Parathyroid adenoma (tissue), 2 donors: ENCODE measurements at regions not wholly inside any gene's neighbourhood (a gene's known extent, or its start where the extent isn't known, plus 50 kb on each side); places are given as distances from the start of the nearest gene placed in this dataset.

Source experiments
- H2AFZ ChIP-seq: fragments of 300-600 bp; sonication (generic); one replicate; pipeline ENCODE4 v1.7.0; 2017; ENCODE audit warnings: antibody characterized with exemption, mild to moderate bottlenecking
- H3K27ac ChIP-seq: fragments of 300-600 bp; sonication (generic); one replicate; pipeline ENCODE4 v1.7.0; 2017
- H3K27me3 ChIP-seq: fragments of 300-600 bp; sonication (generic); one replicate; pipeline ENCODE4 v1.7.0; 2017; ENCODE audit warnings: low read length; ENCODE audit not compliant: control insufficient read depth, insufficient read depth
- H3K36me3 ChIP-seq: fragments of 300-600 bp; sonication (generic); one replicate; pipeline ENCODE4 v1.7.0; 2017; ENCODE audit warnings: low read length; ENCODE audit not compliant: control insufficient read depth, insufficient read depth
- H3K4me1 ChIP-seq: fragments of 300-600 bp; sonication (generic); one replicate; pipeline ENCODE4 v1.7.0; 2017; ENCODE audit warnings: control low read depth
- H3K4me2 ChIP-seq: fragments of 300-600 bp; sonication (generic); one replicate; pipeline ENCODE4 v1.7.0; 2017; ENCODE audit warnings: low read length
- H3K4me3 ChIP-seq: fragments of 300-600 bp; sonication (generic); one replicate; pipeline ENCODE4 v1.7.0; 2017; ENCODE audit warnings: low read depth, low read length
- H3K79me2 ChIP-seq: fragments of 300-600 bp; sonication (generic); one replicate; pipeline ENCODE4 v1.7.0; 2017; ENCODE audit warnings: control low read depth
- H3K9ac ChIP-seq: fragments of 300-600 bp; sonication (generic); one replicate; pipeline ENCODE4 v1.7.0; 2017; ENCODE audit warnings: mild to moderate bottlenecking
- H3K9me3 ChIP-seq: fragments of 300-600 bp; sonication (generic); one replicate; pipeline ENCODE4 v1.7.0; 2017; ENCODE audit warnings: low read length; ENCODE audit not compliant: control insufficient read depth
- CTCF ChIP-seq: fragments of 300-600 bp; sonication (generic); IDR thresholded peaks from one replicate; pipeline ENCODE4 v1.7.0; 2017; ENCODE audit warnings: antibody characterized with exemption, mild to moderate bottlenecking
- donor health status: primary hyperparathyroidism.

- Histone ChIP-seq H3K27me3 (no peaks in the 10 kb centered on the region), H3K27ac (no peak overlapping the region), H3K79me2 (no peaks in the 10 kb centered on the region), H2AFZ (no peak overlapping the region), H3K4me1 (no peaks in the 10 kb centered on the region), H3K4me3 (no peak overlapping the region), H3K4me2 (no peak overlapping the region), H3K9ac (no peak overlapping the region), H3K36me3 (no peaks in the 10 kb centered on the region), H3K9me3 (no peaks in the 10 kb centered on the region)
- TF ChIP-seq CTCF, result no peak
Measured at GRCh38 chr10:84608126-84608525, 279.7 kb downstream of the CCSER2 start.

GRCh38 chr10:84613336-84614021 is 285.1 kb downstream of the CCSER2 start:
- no peak overlapping the region for H3K9ac ChIP-seq
- H3K4me1 ChIP-seq, result no peaks in the 10 kb centered on the region
- H3K4me2 ChIP-seq, result no peak overlapping the region
- no peaks in the 10 kb centered on the region for H3K9me3 ChIP-seq
- peak; percentile 29 for TF ChIP-seq CTCF
- no peak overlapping the region for H3K4me3 ChIP-seq
- no peak overlapping the region for H2AFZ ChIP-seq
- no peaks in the 10 kb centered on the region for H3K27me3 ChIP-seq
- H3K79me2 ChIP-seq, result no peaks in the 10 kb centered on the region
- H3K27ac ChIP-seq, result no peak overlapping the region
- no peaks in the 10 kb centered on the region for H3K36me3 ChIP-seq

- Histone ChIP-seq H3K9ac (no peak overlapping the region), H3K79me2 (no peaks in the 10 kb centered on the region), H3K27ac (no peak overlapping the region), H2AFZ (no peak overlapping the region), H3K9me3 (no peaks in the 10 kb centered on the region), H3K4me1 (no peaks in the 10 kb centered on the region), H3K4me3 (no peak overlapping the region), H3K27me3 (no peaks in the 10 kb centered on the region), H3K36me3 (no peaks in the 10 kb centered on the region), H3K4me2 (no peak overlapping the region)
- TF ChIP-seq CTCF, result no peak
Measured at GRCh38 chr10:84626397-84627087, 298.2 kb downstream of the CCSER2 start.

GRCh38 chr10:84632866-84633265 is 304.5 kb downstream of the CCSER2 start:
- Histone ChIP-seq H3K27ac (no peak overlapping the region), H3K36me3 (no peaks in the 10 kb centered on the region)

More at GRCh38 chr10:84632866-84633265, 304.5 kb downstream of the CCSER2 start:
- no peaks in the 10 kb centered on the region for H3K27me3 ChIP-seq
- TF ChIP-seq CTCF, result no peak
- no peak overlapping the region for H3K9ac ChIP-seq
- H2AFZ ChIP-seq, result no peak overlapping the region
- H3K79me2 ChIP-seq, result no peaks in the 10 kb centered on the region
- no peak overlapping the region for H3K4me2 ChIP-seq
- no peaks in the 10 kb centered on the region for H3K4me1 ChIP-seq
- H3K9me3 ChIP-seq, result no peaks in the 10 kb centered on the region
- H3K4me3 ChIP-seq, result no peak overlapping the region
